ENCODE measurements at regions not wholly inside any gene's neighbourhood (a gene's known extent, or its start where the extent isn't known, plus 50 kb on each side); places are given as distances from the start of the nearest gene placed in this dataset.

- H3K4me3 Mint-ChIP-seq, result no peak overlapping the region
- no peaks in the 10 kb centered on the region for H3K4me1 Mint-ChIP-seq
- H3K27ac Mint-ChIP-seq, result no peak overlapping the region
These were observed 95.5 kb downstream of the CHD9NB start for GRCh38 chr16:52957199-52957598.

GRCh38 chr16:52956044-52956443 lies 96.7 kb downstream of the CHD9NB start:
- Mint-ChIP-seq H3K4me3 (no peak overlapping the region), H3K4me1 (no peaks in the 10 kb centered on the region), H3K27ac (no peak overlapping the region), H3K9me3 (no peaks in the 10 kb centered on the region), H3K27me3 (ENCODE audit: low read depth) (peaks cover 4% of the 10 kb centered on the region), H3K36me3 (ENCODE audit: low read depth) (no peaks in the 10 kb centered on the region)
- TF ChIP-seq, protein P1, sequence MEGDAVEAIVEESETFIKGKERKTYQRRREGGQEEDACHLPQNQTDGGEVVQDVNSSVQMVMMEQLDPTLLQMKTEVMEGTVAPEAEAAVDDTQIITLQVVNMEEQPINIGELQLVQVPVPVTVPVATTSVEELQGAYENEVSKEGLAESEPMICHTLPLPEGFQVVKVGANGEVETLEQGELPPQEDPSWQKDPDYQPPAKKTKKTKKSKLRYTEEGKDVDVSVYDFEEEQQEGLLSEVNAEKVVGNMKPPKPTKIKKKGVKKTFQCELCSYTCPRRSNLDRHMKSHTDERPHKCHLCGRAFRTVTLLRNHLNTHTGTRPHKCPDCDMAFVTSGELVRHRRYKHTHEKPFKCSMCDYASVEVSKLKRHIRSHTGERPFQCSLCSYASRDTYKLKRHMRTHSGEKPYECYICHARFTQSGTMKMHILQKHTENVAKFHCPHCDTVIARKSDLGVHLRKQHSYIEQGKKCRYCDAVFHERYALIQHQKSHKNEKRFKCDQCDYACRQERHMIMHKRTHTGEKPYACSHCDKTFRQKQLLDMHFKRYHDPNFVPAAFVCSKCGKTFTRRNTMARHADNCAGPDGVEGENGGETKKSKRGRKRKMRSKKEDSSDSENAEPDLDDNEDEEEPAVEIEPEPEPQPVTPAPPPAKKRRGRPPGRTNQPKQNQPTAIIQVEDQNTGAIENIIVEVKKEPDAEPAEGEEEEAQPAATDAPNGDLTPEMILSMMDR (IDR thresholded peaks at IDR 0.05; ENCODE audit: unreplicated experiment in 3 of 3), result no peak

More at GRCh38 chr16:52957199-52957598, 95.5 kb downstream of the CHD9NB start:
- peaks cover 4% of the 10 kb centered on the region for H3K27me3 Mint-ChIP-seq (ENCODE audit: low read depth)
- TF ChIP-seq, protein P1 (IDR thresholded peaks at IDR 0.05; ENCODE audit: unreplicated experiment in 3 of 3), result no peak
- H3K9me3 Mint-ChIP-seq, result no peaks in the 10 kb centered on the region
- H3K36me3 Mint-ChIP-seq (ENCODE audit: low read depth), result no peaks in the 10 kb centered on the region

GRCh38 chr16:52953215-52953614 lies 99.5 kb downstream of the CHD9NB start:
- Mint-ChIP-seq H3K27ac (no peak overlapping the region), H3K27me3 (ENCODE audit: low read depth) (peaks cover 4% of the 10 kb centered on the region), H3K4me3 (no peak overlapping the region), H3K9me3 (no peaks in the 10 kb centered on the region), H3K4me1 (no peaks in the 10 kb centered on the region), H3K36me3 (ENCODE audit: low read depth) (no peaks in the 10 kb centered on the region)
- TF ChIP-seq, protein P1 (IDR thresholded peaks at IDR 0.05; ENCODE audit: unreplicated experiment in 3 of 3), result no peak

GRCh38 chr16:52948946-52949345 lies 103.8 kb downstream of the CHD9NB start:
- Mint-ChIP-seq H3K36me3 (ENCODE audit: low read depth) (no peaks in the 10 kb centered on the region), H3K4me3 (no peak overlapping the region), H3K27me3 (ENCODE audit: low read depth) (peaks cover 4% of the 10 kb centered on the region), H3K27ac (no peak overlapping the region), H3K4me1 (no peaks in the 10 kb centered on the region), H3K9me3 (peaks cover 2% of the 10 kb centered on the region)
- TF ChIP-seq, protein P1 (IDR thresholded peaks at IDR 0.05; ENCODE audit: unreplicated experiment in 3 of 3), result no peak

DNA sequence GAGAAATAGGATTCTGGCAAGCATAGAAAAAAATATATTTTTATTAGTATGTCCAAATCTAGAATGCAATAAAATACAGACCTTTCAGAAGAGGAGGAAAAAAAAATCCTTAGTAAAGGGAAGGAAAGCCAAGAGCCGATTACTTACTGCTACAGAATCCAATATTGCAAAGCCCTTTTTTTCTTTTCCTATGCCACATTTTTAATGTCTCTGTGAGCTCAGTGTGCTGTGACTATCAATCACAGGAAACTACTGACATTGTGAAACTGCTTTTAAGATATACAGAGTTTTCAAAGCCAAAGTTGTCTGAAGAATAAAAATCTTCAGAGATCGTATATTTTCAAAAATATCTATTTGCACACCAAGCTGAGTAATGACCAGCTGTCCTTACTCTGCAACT lies 120.4 kb downstream of the CHD9NB start:
- peaks cover 4% of the 10 kb centered on the region for H3K9me3 Mint-ChIP-seq
- peaks cover 4% of the 10 kb centered on the region for H3K27me3 Mint-ChIP-seq (ENCODE audit: low read depth)
- no peak overlapping the region for H3K4me3 Mint-ChIP-seq
- peaks cover 15% of the 10 kb centered on the region for H3K4me1 Mint-ChIP-seq
- no peaks in the 10 kb centered on the region for H3K36me3 Mint-ChIP-seq (ENCODE audit: low read depth)
- peak overlapping the region; percentile 64 to 71 (median 70) for H3K27ac Mint-ChIP-seq
- TF ChIP-seq, protein P1 (IDR thresholded peaks at IDR 0.05; ENCODE audit: unreplicated experiment in 3 of 3), result no peak

Measured in nephron (organoid).